HK-2 (cell line): ENCODE measurements at regions not wholly inside any gene's neighbourhood (a gene's known extent, or its start where the extent isn't known, plus 50 kb on each side); places are given as distances from the start of the nearest gene placed in this dataset.
"Not testable (repeated sequence)": the region's sequence is repeated elsewhere in the genome, so short reads cannot be mapped to it uniquely, and the experiment has no call there.

ENCODE experiments used
- DNase-seq: peaks from one replicate; pipeline ENCODE4 v3.0.0-alpha.2; 2018; ENCODE audit not compliant: unreplicated experiment

GRCh38 chr1:192476802-192477298, 98.7 kb upstream of the RGS1 start:
- DNase-seq = peak; percentile 9

- no peak for DNase-seq
Observed at GRCh38 chr1:192477630-192478029, 97.9 kb upstream of the RGS1 start.

GRCh38 chr1:192485692-192486436, 89.7 kb upstream of the RGS1 start:
- peak; percentile 16 for DNase-seq

DNA sequence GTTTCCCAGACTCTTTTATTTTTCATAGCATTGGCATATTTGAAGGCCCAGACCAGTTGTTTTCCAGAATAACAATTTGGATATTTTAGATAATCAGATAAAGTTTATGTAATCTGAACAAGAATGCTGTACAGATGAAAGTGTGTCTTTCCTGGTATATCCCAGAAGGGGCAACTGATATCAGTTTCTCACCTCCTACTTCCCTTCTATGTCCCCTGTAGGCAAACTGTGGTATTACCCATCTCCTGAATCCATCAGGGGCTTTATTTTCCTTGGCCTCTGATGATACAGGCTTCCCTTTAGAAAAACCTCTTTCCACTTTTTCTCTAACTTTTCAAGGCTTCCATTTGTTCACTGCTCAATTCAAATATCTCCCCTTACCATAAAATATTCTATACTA, 87.5 kb upstream of the RGS1 start:
- no peak for DNase-seq

GRCh38 chr1:192489047-192489446, 86.5 kb upstream of the RGS1 start:
- DNase-seq = no peak

- no peak for DNase-seq
Observed at GRCh38 chr1:192489748-192490147, 85.8 kb upstream of the RGS1 start.

DNA sequence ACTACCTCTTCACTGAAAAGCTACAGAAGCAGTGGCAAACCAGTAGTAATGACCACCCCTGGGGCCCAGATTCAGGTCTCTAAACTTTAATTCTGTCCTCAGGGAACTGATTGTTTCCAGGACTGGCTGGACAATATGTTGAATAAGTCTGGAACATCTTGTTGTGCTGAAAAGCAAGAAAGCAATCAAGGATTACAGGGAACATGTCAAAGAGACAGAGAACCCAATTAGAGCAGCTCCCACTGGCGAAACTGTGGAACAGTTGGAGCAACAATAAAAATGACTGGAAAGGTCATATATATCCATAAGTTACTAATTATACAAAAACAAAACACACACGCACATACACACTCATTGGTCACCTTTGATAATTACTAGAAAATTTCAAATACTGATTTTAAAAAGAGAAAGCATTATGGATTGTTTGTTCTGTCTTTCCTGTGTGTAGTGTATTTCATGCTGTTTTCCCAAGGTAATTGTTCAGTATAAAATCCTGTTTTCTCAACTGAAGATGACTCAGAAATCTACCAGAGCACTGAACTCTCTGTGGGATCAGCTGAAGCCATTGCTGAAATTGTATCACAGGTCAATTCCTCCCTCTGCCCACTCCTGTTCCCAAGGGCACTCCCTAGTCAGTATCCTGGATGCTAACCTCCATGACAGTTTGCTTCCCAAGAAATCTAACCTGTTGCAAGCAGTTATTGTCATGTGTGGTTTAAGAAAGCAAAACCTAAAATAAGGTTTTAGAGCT, 83.6 kb upstream of the RGS1 start:
- DNase-seq = no peak

GRCh38 chr1:192493584-192493983, 82.0 kb upstream of the RGS1 start:
- DNase-seq = no peak

DNA sequence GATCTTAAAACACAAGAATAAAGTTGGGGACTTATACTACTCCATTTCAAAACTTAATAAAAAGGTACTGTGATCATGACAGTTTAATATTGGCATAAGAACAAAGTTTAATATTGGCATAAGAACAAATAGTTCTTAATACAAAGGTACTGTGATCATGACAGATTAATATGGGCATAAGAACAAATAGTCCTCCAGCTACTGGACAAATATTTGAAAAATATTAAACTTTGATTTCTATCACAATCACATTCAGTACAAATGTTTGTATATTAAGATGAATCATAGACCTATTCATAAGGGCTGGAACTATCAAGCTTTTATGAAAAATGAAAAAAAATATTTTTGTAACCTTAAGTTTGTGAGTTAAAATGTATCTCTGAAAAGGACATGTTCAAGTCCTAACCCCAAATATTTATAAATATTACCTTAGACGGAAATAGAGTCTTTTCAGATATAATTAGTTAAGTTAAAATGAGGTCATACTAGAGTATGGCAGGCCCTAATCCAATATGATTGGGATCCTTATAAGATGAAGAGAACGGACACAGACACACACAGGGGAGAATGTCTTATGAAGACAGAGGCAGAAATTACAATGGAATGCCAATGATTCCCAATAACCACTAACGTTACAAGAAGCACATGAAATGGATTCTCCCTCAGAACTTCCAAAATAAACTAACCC, 79.1 kb upstream of the RGS1 start:
- no peak for DNase-seq

DNA sequence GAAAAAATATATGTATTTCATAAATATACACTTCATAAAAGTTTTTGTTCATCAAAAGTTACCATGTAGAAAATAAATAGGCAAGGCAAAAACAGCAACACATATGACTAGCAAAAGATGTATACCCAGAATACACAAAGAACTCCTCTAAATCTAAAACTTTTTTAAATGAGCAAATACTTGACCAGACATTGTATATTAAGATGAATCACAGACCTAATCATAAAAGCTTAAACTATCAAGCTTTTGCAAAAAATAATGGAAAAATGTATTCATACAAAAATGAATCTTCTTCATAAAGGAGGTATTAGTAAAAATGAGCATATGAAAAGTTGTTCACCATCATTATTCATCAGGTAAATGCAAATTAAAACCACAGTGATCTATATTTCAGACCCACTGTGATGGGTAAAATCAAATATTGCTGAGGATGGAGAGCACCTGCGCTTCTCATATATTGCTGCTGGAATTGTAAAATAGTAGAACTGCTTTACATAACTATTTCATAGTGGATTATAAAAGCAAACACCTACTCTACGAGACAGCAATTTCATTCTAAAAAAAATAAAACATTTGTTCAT, 78.3 kb upstream of the RGS1 start:
- no peak for DNase-seq

- not testable (repeated sequence) for DNase-seq
Observed at GRCh38 chr1:192498092-192498491, 77.5 kb upstream of the RGS1 start.

DNA sequence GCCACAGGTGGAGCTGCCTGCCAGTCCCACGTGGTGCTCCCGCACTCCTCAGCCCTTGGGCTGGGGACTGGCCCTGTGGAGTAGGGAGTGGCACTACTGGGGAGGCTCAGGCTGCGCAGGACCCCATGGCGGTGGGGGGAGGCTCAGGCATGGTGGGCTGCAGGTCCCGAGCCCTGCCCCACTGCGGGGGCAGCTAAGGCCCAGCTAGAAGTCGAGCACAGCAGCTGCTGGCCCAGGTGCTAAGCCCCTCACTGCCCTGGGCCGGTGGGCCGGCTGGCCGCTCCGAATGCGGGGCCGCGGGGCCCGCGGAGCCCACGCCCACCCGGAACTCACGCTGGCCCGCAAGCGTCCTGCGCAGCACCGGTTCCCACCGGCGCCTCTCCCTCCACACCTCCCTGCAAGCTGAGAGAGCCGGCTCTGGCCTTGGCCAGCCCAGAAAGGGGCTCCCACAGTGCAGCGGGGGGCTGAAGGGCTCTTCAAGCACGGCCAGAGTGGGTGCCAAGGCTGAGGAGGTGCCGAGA, 76.5 kb upstream of the RGS1 start:
- DNase-seq = not testable (repeated sequence)

- not testable (repeated sequence) for DNase-seq
Observed at GRCh38 chr1:192500541-192500940, 75.0 kb upstream of the RGS1 start.

GRCh38 chr1:192506741-192507155, 68.8 kb upstream of the RGS1 start:
- no peak for DNase-seq

- DNase-seq = no peak
Observed at GRCh38 chr1:192512426-192513162, 63.0 kb upstream of the RGS1 start.

DNA sequence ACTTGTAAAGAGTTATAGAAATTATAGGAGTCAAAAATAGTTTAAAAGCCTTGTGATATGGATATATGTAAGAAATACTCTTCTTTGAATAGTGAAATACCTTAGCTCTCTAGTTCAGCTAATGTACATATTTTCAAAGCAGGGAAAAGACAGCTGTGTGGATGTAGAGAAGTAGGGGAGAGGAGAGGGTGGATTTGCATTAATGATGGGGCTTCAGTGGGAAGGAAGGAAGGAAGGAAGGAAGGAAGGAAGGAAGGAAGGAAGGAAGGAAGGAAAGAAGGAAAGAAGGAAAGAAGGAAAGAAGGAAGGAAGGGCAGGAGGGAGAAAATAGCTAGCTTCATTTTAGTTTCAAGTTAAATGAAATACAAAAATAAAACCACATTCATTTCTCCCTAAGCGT, 62.4 kb upstream of the RGS1 start:
- no peak for DNase-seq

DNA sequence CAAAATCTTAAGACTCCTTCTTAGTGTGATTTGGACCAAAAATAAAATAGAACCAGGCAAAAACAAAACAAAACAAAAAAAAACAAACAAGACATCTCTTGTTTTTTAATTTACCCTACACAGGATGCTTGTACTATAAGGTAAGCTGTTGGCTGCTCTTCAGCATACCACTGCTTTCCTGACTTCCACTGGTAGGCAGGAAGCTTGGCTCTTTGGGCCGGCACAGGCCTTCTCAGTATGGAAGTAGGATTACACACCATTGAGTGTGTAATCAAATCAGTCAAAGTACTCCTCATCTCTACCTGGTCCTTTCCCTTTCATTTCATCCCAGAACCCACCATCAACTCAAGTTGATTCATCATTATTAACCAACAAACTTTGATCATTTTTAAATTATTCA, 61.9 kb upstream of the RGS1 start:
- DNase-seq = no peak

DNA sequence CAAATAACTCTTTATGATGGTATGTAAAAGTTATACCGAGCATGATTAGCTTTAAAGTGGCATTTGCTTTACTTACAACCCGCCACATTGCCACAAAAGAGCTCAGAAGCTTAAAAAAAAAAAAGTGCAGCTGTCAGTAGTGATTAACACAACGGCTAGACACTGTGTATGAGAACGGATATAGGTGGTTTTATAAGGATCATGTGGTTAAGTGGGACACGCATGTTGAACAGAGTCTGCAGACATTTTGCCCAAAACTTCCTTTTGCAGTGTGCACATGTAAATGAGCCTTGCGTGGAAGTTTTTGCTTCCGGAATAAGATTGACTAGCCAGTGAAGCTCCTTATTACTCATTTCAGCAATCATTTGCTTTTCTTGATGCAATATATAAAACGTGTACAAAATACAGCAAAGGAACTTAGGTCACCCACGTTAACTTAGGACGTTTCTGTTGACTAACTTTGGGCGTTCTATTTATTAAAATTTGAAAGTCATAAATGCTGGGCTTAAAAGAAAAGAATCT, 58.7 kb upstream of the RGS1 start:
- DNase-seq = no peak

DNA sequence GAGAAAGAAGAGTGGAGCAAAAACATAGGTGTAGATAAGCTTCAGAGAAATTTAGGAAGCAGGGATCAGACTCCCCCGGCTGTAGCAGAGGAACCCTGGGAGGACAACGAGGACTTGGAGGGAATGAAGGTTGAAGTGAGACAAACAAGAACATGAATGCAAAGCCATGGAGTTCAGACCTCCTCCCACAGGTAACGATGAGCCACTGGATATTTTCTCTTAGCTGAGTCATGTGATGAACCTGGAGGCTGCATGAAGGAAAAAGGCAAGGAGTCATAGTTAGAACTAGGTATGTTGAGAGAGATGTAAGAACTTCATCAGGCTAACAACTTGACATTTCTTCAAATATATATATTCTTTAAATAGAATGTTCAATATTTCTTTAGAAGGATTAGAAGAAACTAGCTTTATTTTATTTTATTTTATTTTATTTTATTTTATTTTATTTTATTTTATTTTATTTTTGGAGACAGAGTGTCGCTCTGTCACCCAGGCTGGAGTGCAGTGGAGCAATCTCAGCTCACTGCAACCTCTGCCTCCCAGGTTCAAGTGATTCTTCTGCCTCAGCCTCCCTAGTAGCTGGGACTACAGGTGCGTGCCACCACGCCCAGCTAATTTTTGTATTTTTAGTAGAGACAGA, 57.7 kb upstream of the RGS1 start:
- DNase-seq = not testable (repeated sequence)

DNA sequence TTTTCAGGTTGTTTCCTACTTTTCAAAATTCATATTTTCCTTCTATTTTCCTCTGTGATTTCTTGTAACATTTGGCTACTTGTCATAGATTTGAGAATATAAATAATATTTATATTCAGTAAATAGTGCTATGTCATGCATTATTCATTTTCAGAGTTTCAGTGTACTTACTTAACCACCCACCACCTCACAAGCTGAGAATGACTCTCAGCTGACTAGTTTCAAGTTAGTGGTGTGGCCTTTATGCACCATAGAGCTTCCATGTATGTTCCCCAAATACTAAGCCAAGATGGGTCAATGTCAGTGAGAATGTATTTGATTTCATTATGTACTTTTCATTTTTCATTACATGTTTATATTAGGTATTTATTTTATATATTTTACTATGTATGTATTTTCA, 56.9 kb upstream of the RGS1 start:
- no peak for DNase-seq

GRCh38 chr1:192521734-192522133, 53.8 kb upstream of the RGS1 start:
- no peak for DNase-seq
